SK-N-SH (cell line): ENCODE measurements at regions not wholly inside any gene's neighbourhood (a gene's known extent, or its start where the extent isn't known, plus 50 kb on each side); places are given as distances from the start of the nearest gene placed in this dataset.

Source experiments
- CTCF ChIA-PET: fragments of 300-600, 350-600 bp; formaldehyde crosslinking; extraction: SDS; loops from one replicate; lab custom pipeline; 2021; lab: Yijun Ruan, JAX
- POLR2A ChIA-PET: fragments of 350-600 bp; sonication (Branson Sonifier 250); formaldehyde crosslinking; extraction: SDS; loops from one replicate; lab custom pipeline; 2020; ENCODE audit warnings: antibody characterized with exemption, inconsistent platforms; lab: Yijun Ruan, JAX
- DNase-seq: peaks from one replicate; pipeline ENCODE4 v3.0.0; 2012
- H2AFZ ChIP-seq: fragments of 200-600 bp; sonication (generic); 2 replicates; pipeline ENCODE4 v1.8.1; 2016; ENCODE audit warnings: antibody characterized with exemption, mild to moderate bottlenecking, low read depth
- H3F3A ChIP-seq: fragments of 200-600 bp; sonication (generic); replicated peaks from 2 replicates; pipeline ENCODE3; 2016; ENCODE audit warnings: antibody characterized with exemption, mild to moderate bottlenecking; ENCODE audit not compliant: insufficient read depth
- H3K27ac ChIP-seq, 2 experiments: fragments of 200-500 bp in 1 of 2; fragments of 200-600 bp in 1 of 2; sonication (Bioruptor generic) in 1 of 2; sonication (generic), shearing (Covaris generic) in 1 of 2; 2 replicates each; pipeline versions ENCODE4 v1.5.1 to v1.6.1; 2014 to 2016; ENCODE audit warnings: low read depth in 2 of 2, inconsistent platforms in 1 of 2, low read length in 1 of 2, mild to moderate bottlenecking in 1 of 2, mixed read lengths in 1 of 2
- H3K27me3 ChIP-seq: fragments of 200-600 bp; sonication (generic), shearing (Covaris generic); 2 replicates; pipeline ENCODE4 v1.6.1; 2016; ENCODE audit warnings: mixed run types; ENCODE audit not compliant: insufficient read depth
- H3K36me3 ChIP-seq, 2 experiments: fragments of 200-500 bp in 1 of 2; fragments of 200-600 bp in 1 of 2; sonication (Bioruptor generic) in 1 of 2; sonication (generic) in 1 of 2; replicated peaks in 1 of 2; 2 replicates each; pipeline versions ENCODE3 to v1.5.1; 2014 to 2016; ENCODE audit warnings: low read length in 1 of 2, mild to moderate bottlenecking in 1 of 2; ENCODE audit not compliant: insufficient read depth in 2 of 2, control insufficient read depth in 1 of 2
- H3K4me1 ChIP-seq, 2 experiments: fragments of 200-500 bp in 1 of 2; fragments of 200-600 bp in 1 of 2; sonication (Bioruptor generic) in 1 of 2; sonication (generic), shearing (Covaris generic) in 1 of 2; 2 replicates each; pipeline versions ENCODE4 v1.5.1 to v1.6.1; 2014 to 2016; ENCODE audit warnings: low read depth in 1 of 2, low read length in 1 of 2, mixed run types in 1 of 2; ENCODE audit not compliant: insufficient read depth in 2 of 2, control insufficient read depth in 1 of 2
- H3K4me2 ChIP-seq: fragments of 200-600 bp; sonication (generic), shearing (Covaris generic); 2 replicates; pipeline ENCODE4 v1.6.1; 2017; ENCODE audit warnings: mixed run types
- H3K4me3 ChIP-seq, 2 experiments: fragments of 200-500 bp in 1 of 2; fragments of 200-600 bp in 1 of 2; sonication (Bioruptor generic) in 1 of 2; sonication (generic), shearing (Covaris generic) in 1 of 2; 2 replicates each; pipeline versions ENCODE4 v1.5.1 to v1.8.1; 2014 to 2016; ENCODE audit warnings: low read depth in 2 of 2, inconsistent platforms in 1 of 2, low read length in 1 of 2, mild to moderate bottlenecking in 1 of 2, mixed read lengths in 1 of 2, moderate library complexity in 1 of 2
- H3K79me2 ChIP-seq: fragments of 200-600 bp; sonication (generic); 2 replicates; pipeline ENCODE4 v1.8.1; 2017; ENCODE audit warnings: mild to moderate bottlenecking; ENCODE audit not compliant: insufficient read depth
- H3K9ac ChIP-seq: fragments of 200-600 bp; sonication (generic); 2 replicates; pipeline ENCODE4 v1.6.1; 2017; ENCODE audit warnings: mixed run types
- H3K9me2 ChIP-seq: fragments of 200-600 bp; sonication (generic); 2 replicates; pipeline ENCODE4 v1.6.1; 2017; ENCODE audit warnings: mixed run types
- H3K9me3 ChIP-seq: fragments of 200-600 bp; sonication (generic); 2 replicates; pipeline ENCODE4 v1.6.1; 2017; ENCODE audit warnings: mixed run types, mild to moderate bottlenecking, moderate library complexity
- H4K20me1 ChIP-seq: fragments of 200-600 bp; sonication (generic); 2 replicates; pipeline ENCODE4 v1.6.1; 2017; ENCODE audit warnings: mild to moderate bottlenecking, mixed run types; ENCODE audit not compliant: insufficient read depth
- CHD2 ChIP-seq: fragments of 150-350 bp; IDR thresholded peaks from 2 replicates; pipeline ENCODE4 v1.6.1; 2018; ENCODE audit warnings: low read length; ENCODE audit not compliant: partially characterized antibody
- ELF1 ChIP-seq: IDR thresholded peaks from 2 replicates; pipeline ENCODE4 v1.4.0; 2012
- FOSL2 ChIP-seq: IDR thresholded peaks from 2 replicates; pipeline ENCODE4 v1.4.0; 2012; ENCODE audit warnings: low read depth, mild to moderate bottlenecking, moderate library complexity, borderline replicate concordance
- FOXJ3 ChIP-seq: sonication (generic); formaldehyde crosslinking; IDR thresholded peaks from 2 replicates; pipeline ENCODE4 v1.5.1; 2020; ENCODE audit warnings: mild to moderate bottlenecking, missing genetic modification reagents
- FOXM1 ChIP-seq: IDR thresholded peaks from 2 replicates; pipeline ENCODE4 v1.4.0; 2012; ENCODE audit warnings: low read depth, mild to moderate bottlenecking
- GABPA ChIP-seq: IDR thresholded peaks from 2 replicates; pipeline ENCODE4 v1.4.0; 2012; ENCODE audit warnings: low read depth, mild to moderate bottlenecking
- GATA2 ChIP-seq: sonication (generic); formaldehyde crosslinking; IDR thresholded peaks from 2 replicates; pipeline ENCODE4 v1.5.0; 2020; ENCODE audit warnings: mild to moderate bottlenecking, missing genetic modification reagents
- NRF1 ChIP-seq: IDR thresholded peaks from 2 replicates; pipeline ENCODE4 v1.6.1; 2012; ENCODE audit warnings: low read depth, mild to moderate bottlenecking, low read length
- SMC3 ChIP-seq: IDR thresholded peaks from 2 replicates; pipeline ENCODE4 v1.6.1; 2012; ENCODE audit warnings: low read depth, low read length, improper control_type of control experiment
- TEAD4 ChIP-seq: IDR thresholded peaks from 2 replicates; pipeline ENCODE4 v1.4.0; 2012; ENCODE audit warnings: mild to moderate bottlenecking, borderline replicate concordance; ENCODE audit not compliant: insufficient read depth
- USF1 ChIP-seq: IDR thresholded peaks from 2 replicates; pipeline ENCODE4 v1.4.0; 2012; ENCODE audit warnings: low read depth, borderline replicate concordance
- USF2 ChIP-seq: fragments of 150-350 bp; IDR thresholded peaks from 2 replicates; pipeline ENCODE4 v1.6.1; 2017; ENCODE audit warnings: antibody characterized with exemption, low read length, low read depth, borderline replicate concordance
- WGBS: methylation state at CpG from one replicate; pipeline ENCODE4 v1.1.6; 2017; ENCODE audit warnings: low lambda C conversion rate; 5-methylcytosine and 5-hydroxymethylcytosine counted together
- TF ChIP-seq, protein P1 (sequence below): IDR thresholded peaks from 2 replicates; pipeline ENCODE4 v1.4.0; 2012; ENCODE audit warnings: low read depth

- H3K36me3 ChIP-seq = no peaks in the 10 kb centered on the region
- H3K27ac ChIP-seq = peak overlapping the region in 1 of 2 experiments; percentile 56; a peak in 2 of 4 replicates
- H3K27me3 ChIP-seq = no peaks in the 10 kb centered on the region
- ChIA-PET POLR2A (no interaction called here), CTCF (interaction anchor here (1.4 to 2.4 kb wide), 5 partner anchors 25 to 115 kb away, joined by 4 to 10 read pairs (median 4); no protein-coding TSS in a partner anchor)
- H3K4me2 ChIP-seq = no peak overlapping the region
- no peaks in the 10 kb centered on the region for H3K79me2 ChIP-seq
- H2AFZ ChIP-seq = no peak overlapping the region
- H3K4me3 ChIP-seq = no peak overlapping the region
- H4K20me1 ChIP-seq = no peaks in the 10 kb centered on the region
- no peaks in the 10 kb centered on the region for H3K9me3 ChIP-seq
- H3K4me1 ChIP-seq = peaks cover 0 to 16% of the 10 kb centered on the region in 2 experiments; a peak in 1 of 4 replicates
- H3F3A ChIP-seq = no peaks in the 10 kb centered on the region
- TF ChIP-seq CHD2 (no peak), NRF1 (no peak), SMC3 (no peak), FOXJ3 (CRISPR knock-in tag) (no peak), ELF1 (no peak), TEAD4 (no peak), GATA2 (CRISPR knock-in tag) (no peak), FOXM1 (no peak), FOSL2 (no peak), USF1 (no peak), GABPA (no peak)
- TF ChIP-seq, protein P1, sequence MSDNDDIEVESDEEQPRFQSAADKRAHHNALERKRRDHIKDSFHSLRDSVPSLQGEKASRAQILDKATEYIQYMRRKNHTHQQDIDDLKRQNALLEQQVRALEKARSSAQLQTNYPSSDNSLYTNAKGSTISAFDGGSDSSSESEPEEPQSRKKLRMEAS = no peak
- no peak for DNase-seq
- H3K9me2 ChIP-seq = no peaks in the 10 kb centered on the region
- H3K9ac ChIP-seq = no peak overlapping the region
- WGBS = 30% methylated on average over 2 of the region's 2 CpGs
These were observed 173.9 kb upstream of the LMCD1 start for GRCh38 chr3:8327739-8328138.

- Histone ChIP-seq H3K4me1 (peaks cover 0 to 16% of the 10 kb centered on the region in 2 experiments; a peak in 1 of 4 replicates), H3K9me2 (no peaks in the 10 kb centered on the region), H3K36me3 (no peaks in the 10 kb centered on the region), H3K79me2 (no peaks in the 10 kb centered on the region), H4K20me1 (no peaks in the 10 kb centered on the region), H2AFZ (no peak overlapping the region), H3K9me3 (no peaks in the 10 kb centered on the region), H3K4me3 (no peak overlapping the region), H3F3A (no peaks in the 10 kb centered on the region), H3K27me3 (no peaks in the 10 kb centered on the region), H3K9ac (no peak overlapping the region), H3K27ac (peak overlapping the region in 1 of 2 experiments; percentile 56; a peak in 2 of 4 replicates), H3K4me2 (no peak overlapping the region)
- WGBS = 26% methylated on average over 3 of the region's 3 CpGs
- POLR2A ChIA-PET = no interaction called here
- DNase-seq = peak; percentile 53
- CTCF ChIA-PET = interaction anchor here (1.8 kb wide), 1 partner anchor 26 kb away, joined by 6 read pairs; no protein-coding TSS in a partner anchor
- peak; percentile 22; the same call in 1 of the 2 replicates for TF ChIP-seq GATA2 (CRISPR knock-in tag)
- TF ChIP-seq USF2 = no peak
These were observed 172.7 kb upstream of the LMCD1 start for GRCh38 chr3:8328967-8329366.
